WTC11 (cell line): ENCODE measurements at regions not wholly inside any gene's neighbourhood (a gene's known extent, or its start where the extent isn't known, plus 50 kb on each side); places are given as distances from the start of the nearest gene placed in this dataset.

Source experiments
- CTCF ChIP-seq: fragments of 200-600 bp; IDR thresholded peaks from 2 replicates; pipeline ENCODE4 v1.8.0; 2022; ENCODE audit warnings: antibody characterized with exemption
- FOXJ3 ChIP-seq: sonication (generic); formaldehyde crosslinking; IDR thresholded peaks from 2 replicates; pipeline ENCODE4 v1.9.0; 2021; ENCODE audit warnings: missing genetic modification reagents, mild to moderate bottlenecking, borderline replicate concordance
- HMGA2 ChIP-seq: fragments of 250-450 bp; sonication (Bioruptor Pico); IDR thresholded peaks from 2 replicates; pipeline ENCODE4 v1.4.0; 2021; ENCODE audit warnings: mild to moderate bottlenecking, moderate library complexity
- MAX ChIP-seq: sonication (generic); formaldehyde crosslinking; IDR thresholded peaks from 2 replicates; pipeline ENCODE4 v1.8.0; 2022; ENCODE audit warnings: mild to moderate bottlenecking, missing genetic modification reagents
- NR3C1 ChIP-seq: sonication (generic); formaldehyde crosslinking; conservative IDR thresholded peaks from 2 replicates; pipeline ENCODE4 v1.8.1; 2023; ENCODE audit warnings: low read depth, mild to moderate bottlenecking, missing genetic modification reagents
- TP53 ChIP-seq: sonication (generic); formaldehyde crosslinking; IDR thresholded peaks from 2 replicates; pipeline ENCODE4 v1.8.1; 2023; ENCODE audit warnings: mild to moderate bottlenecking, missing genetic modification reagents
- ZNF263 ChIP-seq: sonication (generic); formaldehyde crosslinking; IDR thresholded peaks from 2 replicates; pipeline ENCODE4 v1.8.1; 2022; ENCODE audit warnings: low read depth, mild to moderate bottlenecking, moderate library complexity, missing genetic modification reagents
- TF ChIP-seq, protein P1 (sequence below): sonication (generic); formaldehyde crosslinking; IDR thresholded peaks from 2 replicates; pipeline ENCODE4 v1.8.0; 2022; ENCODE audit warnings: mild to moderate bottlenecking, missing genetic modification reagents
- TF ChIP-seq, protein P2 (sequence below): sonication (generic); formaldehyde crosslinking; IDR thresholded peaks from 2 replicates; pipeline ENCODE4 v1.8.0; 2022; ENCODE audit warnings: mild to moderate bottlenecking, missing genetic modification reagents

DNA sequence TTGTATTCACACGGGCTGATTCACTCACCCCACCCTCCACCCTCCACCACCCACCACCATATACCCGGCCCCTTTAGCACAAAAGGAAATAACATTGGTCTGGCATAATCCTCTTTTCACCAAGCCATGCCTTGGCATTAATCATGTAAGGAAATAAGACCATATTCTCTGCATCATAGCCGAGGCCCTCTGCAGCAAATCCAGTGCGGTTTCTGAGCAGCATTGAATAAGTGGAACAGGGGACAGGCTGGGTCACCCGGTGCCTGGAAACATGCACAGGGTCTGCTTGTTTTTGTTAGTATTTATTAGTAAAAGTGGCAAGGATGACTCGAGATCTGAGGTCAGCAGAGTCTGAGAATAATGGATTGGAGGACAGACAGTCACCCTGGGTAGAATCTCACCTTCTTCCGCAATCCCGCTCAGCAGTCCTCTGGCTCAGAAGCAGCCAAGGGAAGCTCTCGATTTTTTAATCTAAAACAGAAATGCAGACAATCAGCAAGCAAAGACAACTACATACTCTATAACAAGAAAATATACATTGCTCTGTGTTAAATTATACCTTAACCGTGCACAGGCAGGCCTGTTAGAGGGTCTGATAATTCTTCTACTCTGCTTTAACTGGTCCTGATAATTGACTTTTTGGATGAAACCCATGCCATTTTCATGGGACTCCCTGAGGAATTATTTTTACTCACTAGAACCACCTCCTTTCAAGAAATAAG, 52.4 kb upstream of the CDC42BPA start:
- TF ChIP-seq ZNF263 (CRISPR knock-in tag) (no peak), HMGA2 (CRISPR knock-in tag) (no peak), CTCF (no peak), MAX (no peak), FOXJ3 (CRISPR knock-in tag) (no peak), TP53 (CRISPR knock-in tag) (no peak), NR3C1 (CRISPR knock-in tag) (no peak)
- TF ChIP-seq, protein P1, sequence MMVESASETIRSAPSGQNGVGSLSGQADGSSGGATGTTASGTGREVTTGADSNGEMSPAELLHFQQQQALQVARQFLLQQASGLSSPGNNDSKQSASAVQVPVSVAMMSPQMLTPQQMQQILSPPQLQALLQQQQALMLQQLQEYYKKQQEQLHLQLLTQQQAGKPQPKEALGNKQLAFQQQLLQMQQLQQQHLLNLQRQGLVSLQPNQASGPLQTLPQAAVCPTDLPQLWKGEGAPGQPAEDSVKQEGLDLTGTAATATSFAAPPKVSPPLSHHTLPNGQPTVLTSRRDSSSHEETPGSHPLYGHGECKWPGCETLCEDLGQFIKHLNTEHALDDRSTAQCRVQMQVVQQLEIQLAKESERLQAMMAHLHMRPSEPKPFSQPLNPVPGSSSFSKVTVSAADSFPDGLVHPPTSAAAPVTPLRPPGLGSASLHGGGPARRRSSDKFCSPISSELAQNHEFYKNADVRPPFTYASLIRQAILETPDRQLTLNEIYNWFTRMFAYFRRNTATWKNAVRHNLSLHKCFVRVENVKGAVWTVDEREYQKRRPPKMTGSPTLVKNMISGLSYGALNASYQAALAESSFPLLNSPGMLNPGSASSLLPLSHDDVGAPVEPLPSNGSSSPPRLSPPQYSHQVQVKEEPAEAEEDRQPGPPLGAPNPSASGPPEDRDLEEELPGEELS: no peak
- TF ChIP-seq, protein P2, sequence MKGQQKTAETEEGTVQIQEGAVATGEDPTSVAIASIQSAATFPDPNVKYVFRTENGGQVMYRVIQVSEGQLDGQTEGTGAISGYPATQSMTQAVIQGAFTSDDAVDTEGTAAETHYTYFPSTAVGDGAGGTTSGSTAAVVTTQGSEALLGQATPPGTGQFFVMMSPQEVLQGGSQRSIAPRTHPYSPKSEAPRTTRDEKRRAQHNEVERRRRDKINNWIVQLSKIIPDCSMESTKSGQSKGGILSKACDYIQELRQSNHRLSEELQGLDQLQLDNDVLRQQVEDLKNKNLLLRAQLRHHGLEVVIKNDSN (CRISPR knock-in tag): no peak
